Hematopoietic multipotent progenitor cell treated with erythropoietin and hydrocortisone succinate and interleukin-3 and kit ligand, for 8 days (in vitro differentiated cells): ENCODE measurements at regions not wholly inside any gene's neighbourhood (a gene's known extent, or its start where the extent isn't known, plus 50 kb on each side); places are given as distances from the start of the nearest gene placed in this dataset.

Experiments used
- DNase-seq: peaks from one replicate; pipeline ENCODE4 v3.0.0-alpha.2; 2015

GRCh38 chr3:157794771-157795170 is 291.6 kb upstream of the VEPH1 start:
- DNase-seq, result no peak

- no peak for DNase-seq
Observed at GRCh38 chr3:157793745-157794144, 290.5 kb upstream of the VEPH1 start.

GRCh38 chr3:157789162-157789561 is 285.9 kb upstream of the VEPH1 start:
- no peak for DNase-seq

GRCh38 chr3:157786618-157787017 is 283.4 kb upstream of the VEPH1 start:
- no peak for DNase-seq

GRCh38 chr3:157786211-157786610 is 283.0 kb upstream of the VEPH1 start:
- DNase-seq, result no peak

- no peak for DNase-seq
Observed at GRCh38 chr3:157785102-157785826, 282.0 kb upstream of the VEPH1 start.

- no peak for DNase-seq
Observed at GRCh38 chr3:157782236-157782635, 279.0 kb upstream of the VEPH1 start.

GRCh38 chr3:157776861-157777260 is 273.6 kb upstream of the VEPH1 start:
- DNase-seq, result no peak

- no peak for DNase-seq
Observed at GRCh38 chr3:157775446-157775845, 272.2 kb upstream of the VEPH1 start.

GRCh38 chr3:157769378-157769777 is 266.2 kb upstream of the VEPH1 start:
- DNase-seq, result no peak

GRCh38 chr3:157767607-157768006 is 264.4 kb upstream of the VEPH1 start:
- no peak for DNase-seq

- DNase-seq, result no peak
Observed at GRCh38 chr3:157763644-157764043, 260.4 kb upstream of the VEPH1 start.

- no peak for DNase-seq
Observed at GRCh38 chr3:157759311-157759710, 256.1 kb upstream of the VEPH1 start.

GRCh38 chr3:157755233-157755632 is 252.0 kb upstream of the VEPH1 start:
- DNase-seq, result no peak

GRCh38 chr3:157754451-157754850 is 251.2 kb upstream of the VEPH1 start:
- DNase-seq, result no peak

- DNase-seq, result no peak
Observed at GRCh38 chr3:157753787-157754136, 250.5 kb upstream of the VEPH1 start.

- no peak for DNase-seq
Observed at GRCh38 chr3:157752956-157753786, 250.0 kb upstream of the VEPH1 start.

- no peak for DNase-seq
Observed at GRCh38 chr3:157752554-157752953, 249.3 kb upstream of the VEPH1 start.

GRCh38 chr3:157751386-157751785 is 248.2 kb upstream of the VEPH1 start:
- DNase-seq, result no peak

GRCh38 chr3:157746391-157746790 is 243.2 kb upstream of the VEPH1 start:
- DNase-seq, result no peak

- no peak for DNase-seq
Observed at GRCh38 chr3:157741607-157742006, 238.4 kb upstream of the VEPH1 start.

- DNase-seq, result no peak
Observed at GRCh38 chr3:157738441-157738840, 235.2 kb upstream of the VEPH1 start.

- DNase-seq, result no peak
Observed at GRCh38 chr3:157718800-157719199, 215.6 kb upstream of the VEPH1 start.

- no peak for DNase-seq
Observed at GRCh38 chr3:157713101-157713500, 209.9 kb upstream of the VEPH1 start.

- DNase-seq, result no peak
Observed at GRCh38 chr3:157705258-157705657, 202.0 kb upstream of the VEPH1 start.
